SK-N-SH (cell line): ENCODE measurements at regions not wholly inside any gene's neighbourhood (a gene's known extent, or its start where the extent isn't known, plus 50 kb on each side); places are given as distances from the start of the nearest gene placed in this dataset.

Experiments used
- CTCF ChIA-PET: fragments of 300-600, 350-600 bp; formaldehyde crosslinking; extraction: SDS; loops from one replicate; lab custom pipeline; 2021; lab: Yijun Ruan, JAX
- POLR2A ChIA-PET: fragments of 350-600 bp; sonication (Branson Sonifier 250); formaldehyde crosslinking; extraction: SDS; loops from one replicate; lab custom pipeline; 2020; ENCODE audit warnings: antibody characterized with exemption, inconsistent platforms; lab: Yijun Ruan, JAX
- DNase-seq: peaks from one replicate; pipeline ENCODE4 v3.0.0; 2012
- H2AFZ ChIP-seq: fragments of 200-600 bp; sonication (generic); 2 replicates; pipeline ENCODE4 v1.8.1; 2016; ENCODE audit warnings: antibody characterized with exemption, mild to moderate bottlenecking, low read depth
- H3F3A ChIP-seq: fragments of 200-600 bp; sonication (generic); replicated peaks from 2 replicates; pipeline ENCODE3; 2016; ENCODE audit warnings: antibody characterized with exemption, mild to moderate bottlenecking; ENCODE audit not compliant: insufficient read depth
- H3K27ac ChIP-seq, 2 experiments: fragments of 200-500 bp in 1 of 2; fragments of 200-600 bp in 1 of 2; sonication (Bioruptor generic) in 1 of 2; sonication (generic), shearing (Covaris generic) in 1 of 2; 2 replicates each; pipeline versions ENCODE4 v1.5.1 to v1.6.1; 2014 to 2016; ENCODE audit warnings: low read depth in 2 of 2, inconsistent platforms in 1 of 2, low read length in 1 of 2, mild to moderate bottlenecking in 1 of 2, mixed read lengths in 1 of 2
- H3K27me3 ChIP-seq: fragments of 200-600 bp; sonication (generic), shearing (Covaris generic); 2 replicates; pipeline ENCODE4 v1.6.1; 2016; ENCODE audit warnings: mixed run types; ENCODE audit not compliant: insufficient read depth
- H3K36me3 ChIP-seq, 2 experiments: fragments of 200-500 bp in 1 of 2; fragments of 200-600 bp in 1 of 2; sonication (Bioruptor generic) in 1 of 2; sonication (generic) in 1 of 2; replicated peaks in 1 of 2; 2 replicates each; pipeline versions ENCODE3 to v1.5.1; 2014 to 2016; ENCODE audit warnings: low read length in 1 of 2, mild to moderate bottlenecking in 1 of 2; ENCODE audit not compliant: insufficient read depth in 2 of 2, control insufficient read depth in 1 of 2
- H3K4me1 ChIP-seq, 2 experiments: fragments of 200-500 bp in 1 of 2; fragments of 200-600 bp in 1 of 2; sonication (Bioruptor generic) in 1 of 2; sonication (generic), shearing (Covaris generic) in 1 of 2; 2 replicates each; pipeline versions ENCODE4 v1.5.1 to v1.6.1; 2014 to 2016; ENCODE audit warnings: low read depth in 1 of 2, low read length in 1 of 2, mixed run types in 1 of 2; ENCODE audit not compliant: insufficient read depth in 2 of 2, control insufficient read depth in 1 of 2
- H3K4me2 ChIP-seq: fragments of 200-600 bp; sonication (generic), shearing (Covaris generic); 2 replicates; pipeline ENCODE4 v1.6.1; 2017; ENCODE audit warnings: mixed run types
- H3K4me3 ChIP-seq, 2 experiments: fragments of 200-500 bp in 1 of 2; fragments of 200-600 bp in 1 of 2; sonication (Bioruptor generic) in 1 of 2; sonication (generic), shearing (Covaris generic) in 1 of 2; 2 replicates each; pipeline versions ENCODE4 v1.5.1 to v1.8.1; 2014 to 2016; ENCODE audit warnings: low read depth in 2 of 2, inconsistent platforms in 1 of 2, low read length in 1 of 2, mild to moderate bottlenecking in 1 of 2, mixed read lengths in 1 of 2, moderate library complexity in 1 of 2
- H3K79me2 ChIP-seq: fragments of 200-600 bp; sonication (generic); 2 replicates; pipeline ENCODE4 v1.8.1; 2017; ENCODE audit warnings: mild to moderate bottlenecking; ENCODE audit not compliant: insufficient read depth
- H3K9ac ChIP-seq: fragments of 200-600 bp; sonication (generic); 2 replicates; pipeline ENCODE4 v1.6.1; 2017; ENCODE audit warnings: mixed run types
- H3K9me2 ChIP-seq: fragments of 200-600 bp; sonication (generic); 2 replicates; pipeline ENCODE4 v1.6.1; 2017; ENCODE audit warnings: mixed run types
- H3K9me3 ChIP-seq: fragments of 200-600 bp; sonication (generic); 2 replicates; pipeline ENCODE4 v1.6.1; 2017; ENCODE audit warnings: mixed run types, mild to moderate bottlenecking, moderate library complexity
- H4K20me1 ChIP-seq: fragments of 200-600 bp; sonication (generic); 2 replicates; pipeline ENCODE4 v1.6.1; 2017; ENCODE audit warnings: mild to moderate bottlenecking, mixed run types; ENCODE audit not compliant: insufficient read depth
- CHD2 ChIP-seq: fragments of 150-350 bp; IDR thresholded peaks from 2 replicates; pipeline ENCODE4 v1.6.1; 2018; ENCODE audit warnings: low read length; ENCODE audit not compliant: partially characterized antibody
- EP300 ChIP-seq, 2 experiments: IDR thresholded peaks; 2 replicates each; pipeline versions ENCODE4 v1.4.0 to v1.6.1; 2012; ENCODE audit warnings: borderline replicate concordance in 1 of 2, low read depth in 1 of 2, low read length in 1 of 2
- FOSL2 ChIP-seq: IDR thresholded peaks from 2 replicates; pipeline ENCODE4 v1.4.0; 2012; ENCODE audit warnings: low read depth, mild to moderate bottlenecking, moderate library complexity, borderline replicate concordance
- NFIC ChIP-seq: IDR thresholded peaks from 2 replicates; pipeline ENCODE4 v1.4.0; 2012; ENCODE audit warnings: borderline replicate concordance
- POLR2AphosphoS5 ChIP-seq: IDR thresholded peaks from 2 replicates; pipeline ENCODE4 v1.6.1; 2012; ENCODE audit warnings: low read depth, low read length
- RAD21 ChIP-seq: IDR thresholded peaks from 2 replicates; pipeline ENCODE4 v1.6.1; 2012; ENCODE audit warnings: mild to moderate bottlenecking, low read length
- RFX5 ChIP-seq: IDR thresholded peaks from 2 replicates; pipeline ENCODE4 v1.6.1; 2012; ENCODE audit warnings: mild to moderate bottlenecking, improper control_type of control experiment, low read length
- RXRA ChIP-seq: IDR thresholded peaks from 2 replicates; pipeline ENCODE4 v1.4.0; 2012; ENCODE audit warnings: low read depth, mild to moderate bottlenecking, borderline replicate concordance
- TCF12 ChIP-seq: IDR thresholded peaks from 2 replicates; pipeline ENCODE4 v1.4.0; 2012
- TEAD4 ChIP-seq: IDR thresholded peaks from 2 replicates; pipeline ENCODE4 v1.4.0; 2012; ENCODE audit warnings: mild to moderate bottlenecking, borderline replicate concordance; ENCODE audit not compliant: insufficient read depth
- WGBS: methylation state at CpG from one replicate; pipeline ENCODE4 v1.1.6; 2017; ENCODE audit warnings: low lambda C conversion rate; 5-methylcytosine and 5-hydroxymethylcytosine counted together
- TF ChIP-seq, protein P1 (sequence below): IDR thresholded peaks from 2 replicates; pipeline ENCODE4; 2012
- TF ChIP-seq, protein P2 (sequence below): IDR thresholded peaks from 2 replicates; pipeline ENCODE4 v1.6.1; 2012; ENCODE audit warnings: mild to moderate bottlenecking, low read depth, low read length, moderate library complexity
- TF ChIP-seq, protein P3 (sequence below): IDR thresholded peaks from 2 replicates; pipeline ENCODE4 v1.4.0; 2012; ENCODE audit warnings: low read depth

DNA sequence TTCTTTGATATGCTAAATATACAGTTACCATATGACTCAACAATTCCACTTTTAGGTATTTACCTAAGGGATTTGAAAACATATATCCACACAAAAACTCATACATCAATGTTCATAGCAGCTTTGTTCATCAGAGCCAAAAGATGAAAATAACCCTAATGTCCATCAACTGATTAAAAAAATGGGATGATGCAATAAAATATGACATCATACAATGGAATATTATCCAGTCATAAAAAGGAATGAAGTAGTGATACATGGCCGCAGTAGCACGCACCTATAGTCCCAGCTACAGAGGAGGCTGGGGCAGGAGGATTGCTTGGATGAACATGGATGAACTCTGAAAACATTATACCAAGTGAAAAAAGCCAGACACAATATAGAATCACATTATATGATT is 101.4 kb upstream of the SIRPA start (continued):
- TF ChIP-seq, protein P1, sequence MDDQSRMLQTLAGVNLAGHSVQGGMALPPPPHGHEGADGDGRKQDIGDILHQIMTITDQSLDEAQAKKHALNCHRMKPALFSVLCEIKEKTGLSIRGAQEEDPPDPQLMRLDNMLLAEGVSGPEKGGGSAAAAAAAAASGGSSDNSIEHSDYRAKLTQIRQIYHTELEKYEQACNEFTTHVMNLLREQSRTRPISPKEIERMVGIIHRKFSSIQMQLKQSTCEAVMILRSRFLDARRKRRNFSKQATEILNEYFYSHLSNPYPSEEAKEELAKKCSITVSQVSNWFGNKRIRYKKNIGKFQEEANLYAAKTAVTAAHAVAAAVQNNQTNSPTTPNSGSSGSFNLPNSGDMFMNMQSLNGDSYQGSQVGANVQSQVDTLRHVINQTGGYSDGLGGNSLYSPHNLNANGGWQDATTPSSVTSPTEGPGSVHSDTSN, result no peak
- no peak for TF ChIP-seq TCF12
- TF ChIP-seq, protein P2, sequence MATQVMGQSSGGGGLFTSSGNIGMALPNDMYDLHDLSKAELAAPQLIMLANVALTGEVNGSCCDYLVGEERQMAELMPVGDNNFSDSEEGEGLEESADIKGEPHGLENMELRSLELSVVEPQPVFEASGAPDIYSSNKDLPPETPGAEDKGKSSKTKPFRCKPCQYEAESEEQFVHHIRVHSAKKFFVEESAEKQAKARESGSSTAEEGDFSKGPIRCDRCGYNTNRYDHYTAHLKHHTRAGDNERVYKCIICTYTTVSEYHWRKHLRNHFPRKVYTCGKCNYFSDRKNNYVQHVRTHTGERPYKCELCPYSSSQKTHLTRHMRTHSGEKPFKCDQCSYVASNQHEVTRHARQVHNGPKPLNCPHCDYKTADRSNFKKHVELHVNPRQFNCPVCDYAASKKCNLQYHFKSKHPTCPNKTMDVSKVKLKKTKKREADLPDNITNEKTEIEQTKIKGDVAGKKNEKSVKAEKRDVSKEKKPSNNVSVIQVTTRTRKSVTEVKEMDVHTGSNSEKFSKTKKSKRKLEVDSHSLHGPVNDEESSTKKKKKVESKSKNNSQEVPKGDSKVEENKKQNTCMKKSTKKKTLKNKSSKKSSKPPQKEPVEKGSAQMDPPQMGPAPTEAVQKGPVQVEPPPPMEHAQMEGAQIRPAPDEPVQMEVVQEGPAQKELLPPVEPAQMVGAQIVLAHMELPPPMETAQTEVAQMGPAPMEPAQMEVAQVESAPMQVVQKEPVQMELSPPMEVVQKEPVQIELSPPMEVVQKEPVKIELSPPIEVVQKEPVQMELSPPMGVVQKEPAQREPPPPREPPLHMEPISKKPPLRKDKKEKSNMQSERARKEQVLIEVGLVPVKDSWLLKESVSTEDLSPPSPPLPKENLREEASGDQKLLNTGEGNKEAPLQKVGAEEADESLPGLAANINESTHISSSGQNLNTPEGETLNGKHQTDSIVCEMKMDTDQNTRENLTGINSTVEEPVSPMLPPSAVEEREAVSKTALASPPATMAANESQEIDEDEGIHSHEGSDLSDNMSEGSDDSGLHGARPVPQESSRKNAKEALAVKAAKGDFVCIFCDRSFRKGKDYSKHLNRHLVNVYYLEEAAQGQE, result no peak
- TF ChIP-seq RAD21, result no peak
- no peak for TF ChIP-seq EP300 (IDR thresholded peaks at IDR 0.05; ENCODE audit: borderline replicate concordance in 1 of 2, low read depth in 1 of 2, low read length in 1 of 2)
- no peak for TF ChIP-seq FOSL2
- TF ChIP-seq, protein P3, sequence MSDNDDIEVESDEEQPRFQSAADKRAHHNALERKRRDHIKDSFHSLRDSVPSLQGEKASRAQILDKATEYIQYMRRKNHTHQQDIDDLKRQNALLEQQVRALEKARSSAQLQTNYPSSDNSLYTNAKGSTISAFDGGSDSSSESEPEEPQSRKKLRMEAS, result no peak
- TF ChIP-seq POLR2AphosphoS5, result no peak
- no peak for TF ChIP-seq RXRA
- no peak for TF ChIP-seq RFX5

DNA sequence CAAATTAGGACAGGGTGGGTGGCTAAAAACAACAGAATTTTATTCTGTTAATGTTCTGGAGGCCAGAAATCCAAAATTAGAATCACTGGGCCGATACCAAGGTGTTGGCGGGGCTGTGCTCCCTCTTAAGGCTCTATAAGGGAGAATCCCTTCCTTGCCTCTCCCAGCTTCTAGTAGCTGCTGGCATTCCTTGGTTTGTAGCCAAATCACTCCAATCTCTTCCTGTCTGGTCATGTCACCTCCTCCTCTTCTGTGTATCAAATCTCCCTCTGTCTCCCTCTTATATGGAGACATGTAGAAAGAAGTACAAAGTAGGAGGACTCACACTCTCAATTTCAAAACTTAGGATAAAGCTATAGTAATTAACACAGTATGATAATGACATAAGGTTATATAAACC is 102.9 kb upstream of the SIRPA start:
- no peak for TF ChIP-seq CHD2
- TF ChIP-seq TEAD4, result no peak
- TF ChIP-seq, protein P1, result no peak
- TF ChIP-seq NFIC, result no peak
- Histone ChIP-seq H3K36me3 (no peaks in the 10 kb centered on the region), H3K4me1 (no peaks in the 10 kb centered on the region), H3K4me2 (no peak overlapping the region), H2AFZ (no peak overlapping the region), H3K27ac (no peak overlapping the region), H3K9ac (no peak overlapping the region), H3K9me3 (no peaks in the 10 kb centered on the region), H4K20me1 (no peaks in the 10 kb centered on the region), H3K79me2 (no peaks in the 10 kb centered on the region), H3K4me3 (no peak overlapping the region), H3K27me3 (peaks cover 15% of the 10 kb centered on the region; the same call in 1 of the 2 replicates), H3F3A (no peaks in the 10 kb centered on the region), H3K9me2 (no peaks in the 10 kb centered on the region)
- DNase-seq, result no peak
- POLR2A ChIA-PET, result no interaction called here
- 51% methylated on average over 2 of the region's 2 CpGs for WGBS
- CTCF ChIA-PET, result interaction anchor here (0.7 to 2.1 kb wide), 5 partner anchors 15 to 174 kb away, joined by 3 to 5 read pairs (median 4); no protein-coding TSS in a partner anchor
